OCI-LY7 (cell line): ENCODE measurements at regions not wholly inside any gene's neighbourhood (a gene's known extent, or its start where the extent isn't known, plus 50 kb on each side); places are given as distances from the start of the nearest gene placed in this dataset.
"Not testable (repeated sequence)": the region's sequence is repeated elsewhere in the genome, so short reads cannot be mapped to it uniquely, and the experiment has no call there.

Source experiments
- BruUV-seq: library from RNA; stranded (reverse); fragments of 400-500 nt; replicated peaks from 2 replicates; lab custom pipeline; 2021; lab: Mats Ljungman, UMichigan
- CTCF ChIA-PET: fragments of 300-600 bp; sonication (Branson Sonifier 250); formaldehyde crosslinking; loops from one replicate; lab custom pipeline; 2022; ENCODE audit warnings: antibody characterized with exemption; ENCODE audit not compliant: unreplicated experiment; lab: Charles Lee
- POLR2A ChIA-PET: fragments of 300-600 bp; sonication (Branson Sonifier 250); formaldehyde crosslinking; loops from one replicate; lab custom pipeline; 2022; ENCODE audit warnings: antibody characterized with exemption; lab: Charles Lee
- DNase-seq: peaks from one replicate; pipeline ENCODE4 v3.0.0-alpha.2; 2015; ENCODE audit warnings: low spot score
- H2AFZ ChIP-seq: fragments of 200-600 bp; sonication (generic), shearing (Covaris generic); 2 replicates; pipeline ENCODE4 v1.6.1; 2014; ENCODE audit warnings: mild to moderate bottlenecking, antibody characterized with exemption, low read length, moderate library complexity
- H3K27ac ChIP-seq: fragments of 200-600 bp; sonication (generic); 2 replicates; pipeline ENCODE4 v1.5.1; 2014; ENCODE audit warnings: mixed run types, low read depth, mild to moderate bottlenecking, moderate library complexity, low read length, inconsistent platforms; ENCODE audit not compliant: poor library complexity, severe bottlenecking
- H3K36me3 ChIP-seq: fragments of 200-600 bp; sonication (generic); 2 replicates; pipeline ENCODE4 v1.6.1; 2014; ENCODE audit warnings: mild to moderate bottlenecking, antibody characterized with exemption, low read length, moderate library complexity, mixed read lengths; ENCODE audit not compliant: insufficient read depth
- H3K4me1 ChIP-seq: fragments of 200-600 bp; sonication (generic); 2 replicates; pipeline ENCODE4 v1.5.1; 2014; ENCODE audit warnings: mild to moderate bottlenecking, low read length; ENCODE audit not compliant: insufficient read depth, poor library complexity, severe bottlenecking
- H3K4me2 ChIP-seq: fragments of 200-600 bp; sonication (generic); 2 replicates; pipeline ENCODE4 v1.6.1; 2014; ENCODE audit warnings: mild to moderate bottlenecking, low read length
- H3K4me3 ChIP-seq: fragments of 200-600 bp; sonication (generic); 2 replicates; pipeline ENCODE4 v1.5.1; 2014; ENCODE audit warnings: mild to moderate bottlenecking, low read depth, low read length; ENCODE audit not compliant: poor library complexity, severe bottlenecking
- H3K79me2 ChIP-seq: fragments of 200-600 bp; sonication (generic); 2 replicates; pipeline ENCODE4 v1.6.1; 2016; ENCODE audit warnings: low read depth, mild to moderate bottlenecking, low read length, moderate library complexity, mixed read lengths; ENCODE audit not compliant: insufficient read depth
- H3K9me2 ChIP-seq: fragments of 200-600 bp; sonication (generic); 2 replicates; pipeline ENCODE4 v1.6.1; 2016; ENCODE audit warnings: mild to moderate bottlenecking, low read length, mixed read lengths; ENCODE audit not compliant: insufficient read depth
- H3K9me3 ChIP-seq: fragments of 200-600 bp; sonication (generic); 2 replicates; pipeline ENCODE4 v1.6.1; 2014; ENCODE audit warnings: mild to moderate bottlenecking, mixed run types, low read length, mixed read lengths
- H4K20me1 ChIP-seq: fragments of 200-600 bp; sonication (generic); 2 replicates; pipeline ENCODE4 v1.6.1; 2014; ENCODE audit warnings: mild to moderate bottlenecking, antibody characterized with exemption, low read length, moderate library complexity, mixed read lengths; ENCODE audit not compliant: insufficient read depth
- EZH2phosphoT487 ChIP-seq: fragments of 200-600 bp; sonication (generic); IDR thresholded peaks from 2 replicates; pipeline ENCODE4 v1.6.1; 2018; ENCODE audit warnings: low read depth, borderline replicate concordance, mild to moderate bottlenecking, mixed run types, antibody characterized with exemption, low read length, moderate library complexity, mixed read lengths
- intact Hi-C: fragments of 100-400 bp; cut with micrococcal nuclease; formaldehyde crosslinking; loops from one replicate; pipeline ENCODE4 v1.10.0; 2022; ENCODE audit not compliant: unreplicated experiment
- TF ChIP-seq, protein P1 (sequence below): fragments of 200-600 bp; sonication (generic); conservative IDR thresholded peaks from 2 replicates; pipeline ENCODE4 v1.5.1; 2014; ENCODE audit warnings: mild to moderate bottlenecking, antibody characterized with exemption, low read length, moderate library complexity, mixed read lengths

DNA sequence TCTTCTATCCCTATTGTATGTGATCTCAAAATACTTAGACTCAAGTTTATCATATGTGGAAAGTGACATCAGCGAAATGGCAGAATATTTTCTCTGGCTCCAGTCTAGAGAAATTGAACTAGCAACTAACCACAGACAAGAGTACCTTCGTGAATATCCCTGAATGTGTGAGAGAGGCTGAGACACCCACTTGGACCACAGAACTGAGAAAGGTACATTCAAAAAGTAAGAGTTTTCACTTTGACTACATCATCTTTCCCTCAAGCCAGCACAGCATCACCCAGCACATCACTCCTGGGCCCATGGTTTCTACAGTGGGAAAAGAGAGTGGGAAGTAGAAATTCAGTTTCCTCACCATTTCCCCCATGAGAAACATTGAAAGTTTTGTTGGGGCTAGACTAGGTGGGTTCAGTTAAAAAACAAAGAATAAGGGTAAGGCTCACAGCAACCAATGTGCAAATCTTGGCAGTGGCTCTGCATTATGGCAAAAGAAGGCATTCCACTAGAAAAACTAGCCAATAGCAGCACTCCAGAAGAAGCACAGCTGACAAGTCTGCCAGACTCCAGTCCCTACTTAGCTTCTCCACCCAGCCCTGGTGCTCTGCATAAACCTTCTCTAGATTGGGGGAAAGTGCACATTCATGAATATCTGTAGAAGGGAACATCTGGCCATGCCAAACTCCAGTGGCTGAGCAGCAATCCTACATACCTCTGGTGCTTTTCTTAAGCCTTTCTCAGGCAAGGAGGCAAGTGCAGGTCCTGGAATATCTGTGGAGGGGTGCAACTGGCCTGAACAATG is 225.6 kb upstream of the VLDLR start:
- DNase-seq: no peak
- no peak overlapping the region for H2AFZ ChIP-seq
- H4K20me1 ChIP-seq: no peaks in the 10 kb centered on the region
- no peaks in the 10 kb centered on the region for H3K4me1 ChIP-seq
- no peak overlapping the region for H3K4me2 ChIP-seq
- no peak for TF ChIP-seq EZH2phosphoT487
- TF ChIP-seq, protein P1, sequence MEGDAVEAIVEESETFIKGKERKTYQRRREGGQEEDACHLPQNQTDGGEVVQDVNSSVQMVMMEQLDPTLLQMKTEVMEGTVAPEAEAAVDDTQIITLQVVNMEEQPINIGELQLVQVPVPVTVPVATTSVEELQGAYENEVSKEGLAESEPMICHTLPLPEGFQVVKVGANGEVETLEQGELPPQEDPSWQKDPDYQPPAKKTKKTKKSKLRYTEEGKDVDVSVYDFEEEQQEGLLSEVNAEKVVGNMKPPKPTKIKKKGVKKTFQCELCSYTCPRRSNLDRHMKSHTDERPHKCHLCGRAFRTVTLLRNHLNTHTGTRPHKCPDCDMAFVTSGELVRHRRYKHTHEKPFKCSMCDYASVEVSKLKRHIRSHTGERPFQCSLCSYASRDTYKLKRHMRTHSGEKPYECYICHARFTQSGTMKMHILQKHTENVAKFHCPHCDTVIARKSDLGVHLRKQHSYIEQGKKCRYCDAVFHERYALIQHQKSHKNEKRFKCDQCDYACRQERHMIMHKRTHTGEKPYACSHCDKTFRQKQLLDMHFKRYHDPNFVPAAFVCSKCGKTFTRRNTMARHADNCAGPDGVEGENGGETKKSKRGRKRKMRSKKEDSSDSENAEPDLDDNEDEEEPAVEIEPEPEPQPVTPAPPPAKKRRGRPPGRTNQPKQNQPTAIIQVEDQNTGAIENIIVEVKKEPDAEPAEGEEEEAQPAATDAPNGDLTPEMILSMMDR: no peak
- no peaks in the 10 kb centered on the region for H3K36me3 ChIP-seq
- ChIA-PET CTCF (no interaction called here), POLR2A (no interaction called here)
- no peak overlapping the region for H3K4me3 ChIP-seq
- intact Hi-C loops: no loop called here
- no peaks in the 10 kb centered on the region for H3K9me2 ChIP-seq
- BruUV-seq: no TSS peak
- no peaks in the 10 kb centered on the region for H3K79me2 ChIP-seq
- H3K27ac ChIP-seq: no peak overlapping the region
- no peaks in the 10 kb centered on the region for H3K9me3 ChIP-seq

DNA sequence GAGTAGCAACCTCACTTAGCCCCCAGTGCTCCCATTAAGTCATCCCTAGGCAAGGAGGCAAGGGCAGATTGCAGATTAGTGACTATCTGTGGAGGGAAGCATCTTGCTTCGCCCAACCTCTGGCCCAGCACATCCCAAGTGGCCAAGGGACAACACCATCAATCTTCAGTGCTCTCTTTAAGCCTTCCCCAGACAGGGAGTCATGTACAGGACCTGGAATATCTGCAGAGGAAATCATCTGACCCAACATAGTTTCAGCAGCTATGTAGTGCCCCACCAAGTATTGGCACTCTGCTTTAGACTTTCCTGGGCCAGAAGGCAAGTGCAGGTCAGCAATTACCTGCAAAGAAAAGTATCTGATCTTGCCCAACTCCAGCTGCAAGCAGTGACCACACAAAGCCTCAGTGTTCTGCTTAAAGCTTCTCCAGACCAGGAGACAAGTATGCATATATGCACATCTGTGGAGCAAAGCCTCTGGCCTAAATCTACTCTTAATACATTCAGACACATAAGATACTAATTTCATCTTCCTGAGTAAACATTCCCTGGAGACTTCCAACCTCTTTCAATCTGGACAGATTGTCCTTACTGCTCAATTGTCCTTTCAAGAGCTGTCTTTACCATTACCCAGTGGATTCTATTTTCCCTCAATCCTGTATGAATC is 224.8 kb upstream of the VLDLR start:
- no peaks in the 10 kb centered on the region for H3K9me3 ChIP-seq
- H3K4me1 ChIP-seq: no peaks in the 10 kb centered on the region
- TF ChIP-seq, protein P1: no peak
- TF ChIP-seq EZH2phosphoT487: no peak
- no peaks in the 10 kb centered on the region for H4K20me1 ChIP-seq
- no peaks in the 10 kb centered on the region for H3K36me3 ChIP-seq
- no peak overlapping the region for H3K4me2 ChIP-seq
- no peak overlapping the region for H3K27ac ChIP-seq
- no TSS peak for BruUV-seq
- H3K79me2 ChIP-seq: no peaks in the 10 kb centered on the region
- CTCF ChIA-PET: no interaction called here
- no peaks in the 10 kb centered on the region for H3K9me2 ChIP-seq
- no peak overlapping the region for H2AFZ ChIP-seq
- POLR2A ChIA-PET: no interaction called here
- intact Hi-C loops: no loop called here
- H3K4me3 ChIP-seq: no peak overlapping the region
- DNase-seq: no peak

DNA sequence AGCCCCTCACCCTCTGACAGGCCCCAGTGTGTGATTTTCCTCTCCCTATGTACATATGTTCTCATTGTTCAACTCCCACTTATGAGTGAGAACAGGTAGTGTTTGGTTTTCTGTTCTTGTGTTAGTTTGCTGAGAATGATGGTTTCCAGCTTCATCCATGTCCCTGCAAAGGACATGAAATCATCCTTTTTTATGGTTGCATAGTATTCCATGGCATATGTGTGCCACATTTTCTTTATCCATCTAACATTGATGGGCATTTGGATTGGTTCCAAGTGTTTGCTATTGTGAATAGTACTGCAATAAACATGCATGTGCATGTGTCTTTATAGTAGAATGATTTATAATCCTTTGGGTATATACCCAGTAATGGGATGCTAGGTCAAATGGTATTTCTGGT is 223.7 kb upstream of the VLDLR start:
- DNase-seq, intact Hi-C loops, CTCF ChIA-PET, H3K9me2 ChIP-seq, H3K9me3 ChIP-seq, H3K27ac ChIP-seq, H3K4me1 ChIP-seq, H3K4me2 ChIP-seq, H2AFZ ChIP-seq, H3K4me3 ChIP-seq, H3K79me2 ChIP-seq, H3K36me3 ChIP-seq, H4K20me1 ChIP-seq, BruUV-seq: not testable (repeated sequence)
- POLR2A ChIA-PET: interaction anchor here (0.6 kb wide), 1 partner anchor 354 kb away, joined by 3 read pairs; no protein-coding TSS in a partner anchor

DNA sequence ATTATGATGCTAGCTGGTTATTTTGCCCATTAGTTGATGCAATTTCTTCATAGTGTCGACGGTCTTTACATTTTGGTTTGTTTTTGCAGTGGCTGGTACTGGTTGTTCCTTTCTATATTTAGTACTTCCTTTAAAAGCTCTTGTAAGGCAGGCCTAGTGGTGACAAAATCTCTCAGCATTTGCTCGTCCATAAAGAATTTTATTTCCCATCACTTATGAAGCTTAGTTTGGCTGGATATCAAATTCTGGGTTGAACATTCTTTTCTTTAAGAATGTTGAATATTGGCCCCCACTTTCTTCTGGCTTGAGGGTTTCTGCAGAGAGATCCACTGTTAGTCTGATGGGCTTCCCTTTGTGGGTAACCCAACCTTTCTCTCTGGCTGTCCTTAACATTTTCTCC is 219.8 kb upstream of the VLDLR start:
- H3K4me3 ChIP-seq, H3K27ac ChIP-seq, H4K20me1 ChIP-seq, H2AFZ ChIP-seq, H3K79me2 ChIP-seq, H3K4me2 ChIP-seq, H3K36me3 ChIP-seq, intact Hi-C loops, DNase-seq, H3K4me1 ChIP-seq, H3K9me2 ChIP-seq, CTCF ChIA-PET, H3K9me3 ChIP-seq, BruUV-seq: not testable (repeated sequence)
- POLR2A ChIA-PET: interaction anchor here (1.0 kb wide), 1 partner anchor 11 kb away, joined by 3 read pairs; no protein-coding TSS in a partner anchor
